Keratinocyte (primary cell): ENCODE measurements at regions not wholly inside any gene's neighbourhood (a gene's known extent, or its start where the extent isn't known, plus 50 kb on each side); places are given as distances from the start of the nearest gene placed in this dataset.

Experiments
- DNase-seq: peaks from one replicate; pipeline ENCODE4 v3.0.0-alpha.2; 2011; ENCODE audit warnings: low read depth, missing footprints, low spot score
- FAIRE-seq: peaks from 2 replicates; lab custom pipeline; 2011; peaks lifted over from hg19 to GRCh38; lab: Jason Lieb, UNC
- H2AFZ ChIP-seq: 2 replicates; pipeline ENCODE4 v1.6.0; 2012; ENCODE audit warnings: low read length, control low read depth, inconsistent platforms; ENCODE audit not compliant: control insufficient read depth
- H3K27ac ChIP-seq: 2 replicates; pipeline ENCODE4 v1.5.1; 2011; ENCODE audit warnings: low read length; ENCODE audit not compliant: control insufficient read depth, insufficient read depth
- H3K27me3 ChIP-seq: 3 replicates; pipeline ENCODE4 v1.6.0; 2011; ENCODE audit warnings: low read length; ENCODE audit not compliant: control insufficient read depth, insufficient read depth; ENCODE audit errors: extremely low read depth
- H3K36me3 ChIP-seq, 2 experiments: 2 replicates in 1 of 2; 3 replicates in 1 of 2; pipeline ENCODE4 v1.5.1; 2011; ENCODE audit warnings: low read length in 2 of 2, mild to moderate bottlenecking in 1 of 2; ENCODE audit not compliant: control insufficient read depth in 2 of 2, insufficient read depth in 2 of 2; ENCODE audit errors: extremely low read depth in 1 of 2
- H3K4me1 ChIP-seq: 3 replicates; pipeline ENCODE4 v1.5.1; 2011; ENCODE audit warnings: low read length; ENCODE audit not compliant: control insufficient read depth, insufficient read depth; ENCODE audit errors: extremely low read depth
- H3K4me2 ChIP-seq: 3 replicates; pipeline ENCODE4 v1.6.0; 2011; ENCODE audit warnings: low read depth, low read length; ENCODE audit not compliant: control insufficient read depth, insufficient read depth; ENCODE audit errors: extremely low read depth
- H3K4me3 ChIP-seq, 3 experiments: fragments of 200-600 bp in 1 of 3; sonication (generic) in 1 of 3; 2 replicates in 2 of 3; 3 replicates in 1 of 3; pipeline ENCODE4 v1.5.1; 2011 to 2016; ENCODE audit warnings: low read length in 3 of 3, mild to moderate bottlenecking in 3 of 3, control low read depth in 2 of 3, inconsistent platforms in 1 of 3, low read depth in 1 of 3, mixed read lengths in 1 of 3, mixed run types in 1 of 3, moderate library complexity in 1 of 3; ENCODE audit not compliant: control insufficient read depth in 2 of 3, insufficient read depth in 2 of 3; ENCODE audit errors: extremely low read depth in 1 of 3
- H3K79me2 ChIP-seq: 2 replicates; pipeline ENCODE4 v1.6.0; 2012; ENCODE audit warnings: low read length; ENCODE audit not compliant: control insufficient read depth, insufficient read depth
- H3K9ac ChIP-seq: 3 replicates; pipeline ENCODE4 v1.6.0; 2011; ENCODE audit warnings: low read length; ENCODE audit not compliant: control insufficient read depth, insufficient read depth; ENCODE audit errors: extremely low read depth
- H3K9me1 ChIP-seq: 3 replicates; pipeline ENCODE4 v1.6.0; 2011; ENCODE audit warnings: low read length; ENCODE audit not compliant: control insufficient read depth, insufficient read depth; ENCODE audit errors: extremely low read depth
- H3K9me3 ChIP-seq: 2 replicates; pipeline ENCODE4 v1.5.1; 2012; ENCODE audit warnings: low read depth, low read length; ENCODE audit not compliant: control insufficient read depth
- H4K20me1 ChIP-seq: 3 replicates; pipeline ENCODE4 v1.6.0; 2011; ENCODE audit warnings: low read length; ENCODE audit not compliant: control insufficient read depth, insufficient read depth; ENCODE audit errors: extremely low read depth
- EZH2 ChIP-seq: IDR thresholded peaks from one replicate; pipeline ENCODE4 v1.6.1; 2012; ENCODE audit warnings: inconsistent platforms, mild to moderate bottlenecking, low read length, moderate library complexity
- dilution Hi-C: fragments of 300-500 bp; cut with MboI; formaldehyde crosslinking; loops from one replicate; pipeline ENCODE4 v1.7.0; 2020; ENCODE audit warnings: low sequenced_read_pairs; ENCODE audit not compliant: extremely low pct_ligation_motif_present
- TF ChIP-seq, protein P1 (sequence below), 3 experiments: IDR thresholded peaks in 1 of 3; conservative IDR thresholded peaks in 1 of 3; optimal IDR thresholded peaks in 1 of 3; 2 replicates in 2 of 3; 3 replicates in 1 of 3; pipeline versions ENCODE3 to v1.5.1; 2011; ENCODE audit warnings: low read length in 3 of 3, mild to moderate bottlenecking in 3 of 3, moderate library complexity in 2 of 3, control low read depth in 1 of 3, inconsistent platforms in 1 of 3; ENCODE audit not compliant: insufficient read depth in 2 of 3; ENCODE audit errors: extremely low read depth in 1 of 3

DNA sequence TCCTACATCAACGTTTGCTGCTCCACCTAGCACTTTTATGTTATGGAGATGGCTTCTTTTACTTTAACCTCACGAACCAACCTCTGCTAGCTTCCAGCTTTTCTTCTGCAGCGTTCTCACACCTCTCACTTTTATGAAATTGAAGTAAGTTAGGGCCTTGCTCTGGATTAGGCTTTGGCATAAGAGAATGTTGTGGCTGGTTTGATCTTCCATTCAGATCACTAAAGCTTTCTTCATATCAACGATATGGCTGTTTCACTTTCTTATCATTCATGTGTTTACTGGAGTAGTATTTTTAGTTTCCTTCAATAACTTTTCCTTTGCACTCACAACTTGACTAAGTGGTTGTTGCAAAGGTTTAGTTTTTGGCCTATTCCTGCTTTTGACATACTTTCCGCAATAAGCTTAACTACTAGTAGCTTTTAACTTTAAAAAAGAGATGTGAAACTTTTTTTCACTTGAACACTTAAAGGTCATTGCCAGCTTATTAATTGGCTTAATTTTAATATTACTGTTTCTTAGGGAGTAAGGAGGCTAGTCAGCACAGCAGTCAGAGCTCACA lies 60.0 kb upstream of the SPRY2 start:
- FAIRE-seq, result no peak
- dilution Hi-C loops, result no loop called here
- H3K27me3 ChIP-seq, result no peaks in the 10 kb centered on the region

DNA sequence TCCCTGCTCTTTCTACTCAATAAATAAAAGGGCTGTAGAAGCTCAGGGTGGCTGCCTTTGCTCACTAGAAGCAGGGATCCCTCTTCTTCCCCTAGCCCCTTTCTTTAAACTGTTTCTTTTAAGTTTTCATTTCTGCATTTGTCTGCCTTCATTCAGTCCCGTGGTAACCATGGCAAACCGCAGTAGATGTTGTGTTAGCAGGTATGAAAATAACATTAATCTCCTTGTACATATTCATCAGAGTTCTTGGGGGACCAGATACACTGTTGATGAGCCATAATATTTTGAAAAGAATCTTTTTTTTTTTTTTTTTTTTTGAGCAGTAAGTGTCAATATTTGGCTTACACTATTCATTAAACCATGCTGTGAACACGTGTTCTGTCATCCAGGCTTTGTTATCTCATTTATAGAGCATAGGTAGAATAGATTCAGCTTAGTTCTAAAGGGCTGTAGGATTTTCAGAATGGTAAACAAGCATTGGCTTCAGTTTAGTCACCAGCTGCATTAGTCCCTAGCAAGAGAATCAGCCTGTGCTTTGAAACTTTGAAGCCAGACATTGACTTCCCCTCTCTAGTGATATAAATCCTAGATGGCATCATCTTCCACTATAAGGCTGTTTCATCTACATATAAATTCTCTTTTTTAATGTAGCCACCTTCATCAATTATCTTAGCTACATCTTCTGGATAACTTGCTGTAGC lies 59.4 kb upstream of the SPRY2 start:
- H3K27me3 ChIP-seq, result no peaks in the 10 kb centered on the region
- H3K4me3 ChIP-seq, result no peak overlapping the region
- TF ChIP-seq, protein P1, sequence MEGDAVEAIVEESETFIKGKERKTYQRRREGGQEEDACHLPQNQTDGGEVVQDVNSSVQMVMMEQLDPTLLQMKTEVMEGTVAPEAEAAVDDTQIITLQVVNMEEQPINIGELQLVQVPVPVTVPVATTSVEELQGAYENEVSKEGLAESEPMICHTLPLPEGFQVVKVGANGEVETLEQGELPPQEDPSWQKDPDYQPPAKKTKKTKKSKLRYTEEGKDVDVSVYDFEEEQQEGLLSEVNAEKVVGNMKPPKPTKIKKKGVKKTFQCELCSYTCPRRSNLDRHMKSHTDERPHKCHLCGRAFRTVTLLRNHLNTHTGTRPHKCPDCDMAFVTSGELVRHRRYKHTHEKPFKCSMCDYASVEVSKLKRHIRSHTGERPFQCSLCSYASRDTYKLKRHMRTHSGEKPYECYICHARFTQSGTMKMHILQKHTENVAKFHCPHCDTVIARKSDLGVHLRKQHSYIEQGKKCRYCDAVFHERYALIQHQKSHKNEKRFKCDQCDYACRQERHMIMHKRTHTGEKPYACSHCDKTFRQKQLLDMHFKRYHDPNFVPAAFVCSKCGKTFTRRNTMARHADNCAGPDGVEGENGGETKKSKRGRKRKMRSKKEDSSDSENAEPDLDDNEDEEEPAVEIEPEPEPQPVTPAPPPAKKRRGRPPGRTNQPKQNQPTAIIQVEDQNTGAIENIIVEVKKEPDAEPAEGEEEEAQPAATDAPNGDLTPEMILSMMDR (optimal IDR thresholded peaks at IDR 0.05 in 1 of 3, IDR thresholded peaks at IDR 0.05 in 1 of 3, conservative IDR thresholded peaks at IDR 0.05 in 1 of 3; ENCODE audit: extremely low read depth in 1 of 3, insufficient read depth in 2 of 3, low read length in 3 of 3), result no peak
- TF ChIP-seq EZH2, result no peak
- dilution Hi-C loops, result no loop called here
- no peaks in the 10 kb centered on the region for H3K9me1 ChIP-seq
- no peak overlapping the region for H3K27ac ChIP-seq
- FAIRE-seq, result no peak
- no peak overlapping the region for H3K9ac ChIP-seq
- no peak for DNase-seq
- H4K20me1 ChIP-seq, result no peaks in the 10 kb centered on the region
- H3K36me3 ChIP-seq, result no peaks in the 10 kb centered on the region
- no peak overlapping the region for H2AFZ ChIP-seq
- H3K9me3 ChIP-seq, result no peaks in the 10 kb centered on the region
- peaks cover 8% of the 10 kb centered on the region for H3K4me1 ChIP-seq
- no peaks in the 10 kb centered on the region for H3K79me2 ChIP-seq
- H3K4me2 ChIP-seq, result no peak overlapping the region

More for the DNA sequence above, 60.0 kb upstream of the SPRY2 start:
- Histone ChIP-seq H3K79me2 (no peaks in the 10 kb centered on the region), H4K20me1 (no peaks in the 10 kb centered on the region), H2AFZ (no peak overlapping the region), H3K9ac (no peak overlapping the region), H3K27ac (no peak overlapping the region), H3K4me3 (no peak overlapping the region), H3K4me2 (no peak overlapping the region), H3K36me3 (no peaks in the 10 kb centered on the region), H3K9me3 (no peaks in the 10 kb centered on the region), H3K9me1 (no peaks in the 10 kb centered on the region), H3K4me1 (peaks cover 8% of the 10 kb centered on the region)
- TF ChIP-seq, protein P1 (optimal IDR thresholded peaks at IDR 0.05 in 1 of 3, IDR thresholded peaks at IDR 0.05 in 1 of 3, conservative IDR thresholded peaks at IDR 0.05 in 1 of 3; ENCODE audit: extremely low read depth in 1 of 3, insufficient read depth in 2 of 3, low read length in 3 of 3), result no peak
- TF ChIP-seq EZH2, result no peak
- no peak for DNase-seq
